ENCODE measurements at regions not wholly inside any gene's neighbourhood (a gene's known extent, or its start where the extent isn't known, plus 50 kb on each side); places are given as distances from the start of the nearest gene placed in this dataset.

- H3K27ac ChIP-seq (ENCODE audit: low read length): no peak overlapping the region
- no peaks in the 10 kb centered on the region for H3K9me3 ChIP-seq (ENCODE audit: low read length)
- no peak overlapping the region for H3K9ac ChIP-seq (ENCODE audit: low read length)
- no peak overlapping the region for H3K4me3 ChIP-seq (ENCODE audit: low read length)
- no peak overlapping the region for H3K4me2 ChIP-seq (ENCODE audit: low read length)
- no peak for TF ChIP-seq EZH2 (IDR thresholded peaks at IDR 0.05; ENCODE audit: borderline replicate concordance, insufficient read depth, low read length, poor library complexity, severe bottlenecking)
- TF ChIP-seq TAF1 (IDR thresholded peaks at IDR 0.05; ENCODE audit: low read depth): no peak
- TF ChIP-seq CTCF (IDR thresholded peaks at IDR 0.05; ENCODE audit: poor library complexity, severe bottlenecking): no peak
- TF ChIP-seq REST (IDR thresholded peaks at IDR 0.05; ENCODE audit: borderline replicate concordance): no peak
- no peak for TF ChIP-seq RAD21 (conservative IDR thresholded peaks at IDR 0.05)
- no peak for TF ChIP-seq EP300 (conservative IDR thresholded peaks at IDR 0.05; ENCODE audit: poor library complexity, severe bottlenecking)
- TF ChIP-seq SMC3 (conservative IDR thresholded peaks at IDR 0.05; ENCODE audit: poor library complexity): no peak
- no peak for TF ChIP-seq POLR2AphosphoS5 (IDR thresholded peaks at IDR 0.05)
- no peak for TF ChIP-seq MXI1 (conservative IDR thresholded peaks at IDR 0.05; ENCODE audit: poor library complexity, severe bottlenecking)
- H4K20me1 ChIP-seq (ENCODE audit: insufficient read depth): no peaks in the 10 kb centered on the region
- no peaks in the 10 kb centered on the region for H3K9me2 ChIP-seq (ENCODE audit: insufficient read depth, low read length)
- H2AFZ ChIP-seq (ENCODE audit: low read depth, low read length): no peak overlapping the region
- no peaks in the 10 kb centered on the region for H3K36me3 ChIP-seq (ENCODE audit: insufficient read depth, low read length)
- H3K79me2 ChIP-seq (replicated peaks; ENCODE audit: insufficient read depth, low read length): no peaks in the 10 kb centered on the region
- no peaks in the 10 kb centered on the region for H3F3A ChIP-seq (ENCODE audit: insufficient read depth, low read length, poor library complexity, severe bottlenecking)
- H3K27me3 ChIP-seq (ENCODE audit: insufficient read depth, low read depth, low read length): no peaks in the 10 kb centered on the region
Measured at GRCh38 chr9:1857808-1858207, 157.3 kb upstream of the SMARCA2 start.

GRCh38 chr9:1869843-1870242, 145.3 kb upstream of the SMARCA2 start:
- no peaks in the 10 kb centered on the region for H3K79me2 ChIP-seq (replicated peaks; ENCODE audit: insufficient read depth, low read length)

More at GRCh38 chr9:1869843-1870242, 145.3 kb upstream of the SMARCA2 start:
- no peak for TF ChIP-seq POLR2AphosphoS5 (IDR thresholded peaks at IDR 0.05)
- TF ChIP-seq CTCF (IDR thresholded peaks at IDR 0.05; ENCODE audit: poor library complexity, severe bottlenecking): no peak
- TF ChIP-seq MXI1 (conservative IDR thresholded peaks at IDR 0.05; ENCODE audit: poor library complexity, severe bottlenecking): no peak
- TF ChIP-seq EZH2 (IDR thresholded peaks at IDR 0.05; ENCODE audit: borderline replicate concordance, insufficient read depth, low read length, poor library complexity, severe bottlenecking): no peak
- TF ChIP-seq RAD21 (conservative IDR thresholded peaks at IDR 0.05): no peak
- no peak for TF ChIP-seq EP300 (conservative IDR thresholded peaks at IDR 0.05; ENCODE audit: poor library complexity, severe bottlenecking)
- no peak for TF ChIP-seq SMC3 (conservative IDR thresholded peaks at IDR 0.05; ENCODE audit: poor library complexity)
- TF ChIP-seq REST (IDR thresholded peaks at IDR 0.05; ENCODE audit: borderline replicate concordance): no peak
- no peak for TF ChIP-seq TAF1 (IDR thresholded peaks at IDR 0.05; ENCODE audit: low read depth)
- Histone ChIP-seq H2AFZ (ENCODE audit: low read depth, low read length) (no peak overlapping the region), H4K20me1 (ENCODE audit: insufficient read depth) (no peaks in the 10 kb centered on the region), H3K27me3 (ENCODE audit: insufficient read depth, low read depth, low read length) (no peaks in the 10 kb centered on the region), H3K4me2 (ENCODE audit: low read length) (no peak overlapping the region), H3K4me3 (ENCODE audit: low read length) (no peak overlapping the region), H3K36me3 (ENCODE audit: insufficient read depth, low read length) (no peaks in the 10 kb centered on the region), H3K9me2 (ENCODE audit: insufficient read depth, low read length) (no peaks in the 10 kb centered on the region), H3K9me3 (ENCODE audit: low read length) (no peaks in the 10 kb centered on the region), H3F3A (ENCODE audit: insufficient read depth, low read length, poor library complexity, severe bottlenecking) (no peaks in the 10 kb centered on the region), H3K27ac (ENCODE audit: low read length) (no peak overlapping the region), H3K9ac (ENCODE audit: low read length) (no peak overlapping the region)

All from neural cell (in vitro differentiated cells).